ENCODE measurements at regions not wholly inside any gene's neighbourhood (a gene's known extent, or its start where the extent isn't known, plus 50 kb on each side); places are given as distances from the start of the nearest gene placed in this dataset.

GRCh38 chr6:112725541-112726085, 378.5 kb downstream of the RFPL4B start:
- DNase-seq (ENCODE audit: low spot score), result no peak

- no peak for DNase-seq (ENCODE audit: low spot score)
Measured at GRCh38 chr6:112735129-112735528, 388.0 kb downstream of the RFPL4B start.

- DNase-seq (ENCODE audit: low spot score), result no peak
Measured at GRCh38 chr6:112739766-112740165, 392.6 kb downstream of the RFPL4B start.

GRCh38 chr6:112743323-112743722, 396.2 kb downstream of the RFPL4B start:
- DNase-seq (ENCODE audit: low spot score), result no peak

- no peak for DNase-seq (ENCODE audit: low spot score)
Measured at GRCh38 chr6:112744827-112745226, 397.7 kb downstream of the RFPL4B start.

GRCh38 chr6:112745765-112746164, 398.6 kb downstream of the RFPL4B start:
- DNase-seq (ENCODE audit: low spot score), result no peak

- no peak for DNase-seq (ENCODE audit: low spot score)
Measured at GRCh38 chr6:112749673-112750072, 402.5 kb downstream of the RFPL4B start.

GRCh38 chr6:112752305-112752704, 405.2 kb downstream of the RFPL4B start:
- DNase-seq (ENCODE audit: low spot score), result no peak

GRCh38 chr6:112752791-112753190, 405.7 kb downstream of the RFPL4B start:
- DNase-seq (ENCODE audit: low spot score), result no peak

- no peak for DNase-seq (ENCODE audit: low spot score)
Measured at GRCh38 chr6:112760831-112761230, 413.7 kb downstream of the RFPL4B start.

GRCh38 chr6:112761740-112762139, 414.6 kb downstream of the RFPL4B start:
- DNase-seq (ENCODE audit: low spot score), result no peak

GRCh38 chr6:112764377-112764776, 417.2 kb downstream of the RFPL4B start:
- DNase-seq (ENCODE audit: low spot score), result no peak

- no peak for DNase-seq (ENCODE audit: low spot score)
Measured at GRCh38 chr6:112770308-112770707, 423.2 kb downstream of the RFPL4B start.

GRCh38 chr6:112773187-112773586, 426.1 kb downstream of the RFPL4B start:
- no peak for DNase-seq (ENCODE audit: low spot score)

- DNase-seq (ENCODE audit: low spot score), result no peak
Measured at GRCh38 chr6:112774319-112774718, 427.2 kb downstream of the RFPL4B start.

GRCh38 chr6:112780498-112781096, 433.5 kb downstream of the RFPL4B start:
- DNase-seq (ENCODE audit: low spot score), result peak; percentile 63

GRCh38 chr6:112781241-112781640, 434.1 kb downstream of the RFPL4B start:
- peak; percentile 27 for DNase-seq (ENCODE audit: low spot score)

GRCh38 chr6:112785408-112785807, 438.3 kb downstream of the RFPL4B start:
- DNase-seq (ENCODE audit: low spot score), result no peak

GRCh38 chr6:112786801-112787200, 439.7 kb downstream of the RFPL4B start:
- no peak for DNase-seq (ENCODE audit: low spot score)

- no peak for DNase-seq (ENCODE audit: low spot score)
Measured at GRCh38 chr6:112787371-112787770, 440.2 kb downstream of the RFPL4B start.

GRCh38 chr6:112795316-112795715, 448.2 kb downstream of the RFPL4B start:
- DNase-seq (ENCODE audit: low spot score), result peak; percentile 71

GRCh38 chr6:112796712-112797111, 449.6 kb downstream of the RFPL4B start:
- no peak for DNase-seq (ENCODE audit: low spot score)

- DNase-seq (ENCODE audit: low spot score), result no peak
Measured at GRCh38 chr6:112799889-112800288, 452.8 kb downstream of the RFPL4B start.

- no peak for DNase-seq (ENCODE audit: low spot score)
Measured at GRCh38 chr6:112800439-112800838, 453.3 kb downstream of the RFPL4B start.
